ENCODE measurements at regions not wholly inside any gene's neighbourhood (a gene's known extent, or its start where the extent isn't known, plus 50 kb on each side); places are given as distances from the start of the nearest gene placed in this dataset.

DNA sequence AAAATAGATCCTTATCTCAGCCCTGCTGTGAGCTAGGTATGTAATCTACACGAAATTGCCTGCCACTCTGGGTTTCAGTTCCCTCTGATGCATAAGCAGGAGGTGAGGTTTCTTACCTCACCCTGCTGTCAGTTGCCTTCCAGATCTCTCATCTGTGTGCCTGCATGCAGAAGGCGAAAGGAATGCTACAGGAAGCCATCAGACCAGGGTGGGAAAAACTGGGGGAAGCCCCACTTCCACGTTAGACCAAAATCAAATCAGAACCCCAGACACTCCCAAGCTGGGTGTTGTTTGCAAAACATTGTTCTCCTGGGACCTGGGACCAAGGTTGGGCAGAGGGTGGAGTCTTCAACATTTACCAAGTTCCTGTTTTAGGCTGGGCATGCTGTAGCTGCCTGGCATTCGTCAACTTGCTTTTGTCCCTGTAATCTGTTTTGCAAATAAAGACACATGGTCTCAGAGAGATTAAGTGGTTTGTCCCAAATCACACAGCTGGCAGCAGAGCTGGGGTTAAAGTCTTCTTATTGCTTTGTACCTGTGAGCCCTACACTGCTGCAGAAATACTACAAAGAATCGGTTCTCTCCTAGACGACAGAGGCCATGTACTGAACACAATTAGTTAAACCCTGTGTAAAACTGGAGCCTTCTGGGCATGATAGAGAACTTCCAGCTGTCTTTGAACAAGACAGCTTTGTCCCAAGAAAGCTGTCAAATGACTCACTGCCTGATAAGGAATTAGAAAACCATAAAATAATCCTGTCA is 389.7 kb upstream of the RUNX1 start:
- TF ChIP-seq, protein P1, sequence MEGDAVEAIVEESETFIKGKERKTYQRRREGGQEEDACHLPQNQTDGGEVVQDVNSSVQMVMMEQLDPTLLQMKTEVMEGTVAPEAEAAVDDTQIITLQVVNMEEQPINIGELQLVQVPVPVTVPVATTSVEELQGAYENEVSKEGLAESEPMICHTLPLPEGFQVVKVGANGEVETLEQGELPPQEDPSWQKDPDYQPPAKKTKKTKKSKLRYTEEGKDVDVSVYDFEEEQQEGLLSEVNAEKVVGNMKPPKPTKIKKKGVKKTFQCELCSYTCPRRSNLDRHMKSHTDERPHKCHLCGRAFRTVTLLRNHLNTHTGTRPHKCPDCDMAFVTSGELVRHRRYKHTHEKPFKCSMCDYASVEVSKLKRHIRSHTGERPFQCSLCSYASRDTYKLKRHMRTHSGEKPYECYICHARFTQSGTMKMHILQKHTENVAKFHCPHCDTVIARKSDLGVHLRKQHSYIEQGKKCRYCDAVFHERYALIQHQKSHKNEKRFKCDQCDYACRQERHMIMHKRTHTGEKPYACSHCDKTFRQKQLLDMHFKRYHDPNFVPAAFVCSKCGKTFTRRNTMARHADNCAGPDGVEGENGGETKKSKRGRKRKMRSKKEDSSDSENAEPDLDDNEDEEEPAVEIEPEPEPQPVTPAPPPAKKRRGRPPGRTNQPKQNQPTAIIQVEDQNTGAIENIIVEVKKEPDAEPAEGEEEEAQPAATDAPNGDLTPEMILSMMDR (IDR thresholded peaks at IDR 0.05), result no peak
- TF ChIP-seq POLR2A (IDR thresholded peaks at IDR 0.05), result no peak
